ENCODE measurements at regions not wholly inside any gene's neighbourhood (a gene's known extent, or its start where the extent isn't known, plus 50 kb on each side); places are given as distances from the start of the nearest gene placed in this dataset.

- TF ChIP-seq CTCF (conservative IDR thresholded peaks at IDR 0.05 in 1 of 2, IDR thresholded peaks at IDR 0.05 in 1 of 2; ENCODE audit: low read depth in 1 of 2, low read length in 2 of 2), result no peak
- TF ChIP-seq EZH2 (IDR thresholded peaks at IDR 0.05; ENCODE audit: low read length, missing control alignments), result no peak
Measured at GRCh38 chr13:105821337-105821736, 714.1 kb downstream of the EFNB2 start.
